ENCODE measurements at regions not wholly inside any gene's neighbourhood (a gene's known extent, or its start where the extent isn't known, plus 50 kb on each side); places are given as distances from the start of the nearest gene placed in this dataset.

GRCh38 chr18:38444971-38445803, 879.6 kb upstream of the CELF4 start:
- Histone ChIP-seq H3K36me3 (ENCODE audit: control insufficient read depth in 2 of 2, insufficient read depth in 2 of 2, low read length in 1 of 2) (no peaks in the 10 kb centered on the region), H3K79me2 (ENCODE audit: control insufficient read depth, insufficient read depth, low read length) (no peaks in the 10 kb centered on the region), H3K27ac (ENCODE audit: control insufficient read depth, insufficient read depth) (no peak overlapping the region), H3K4me1 (ENCODE audit: control insufficient read depth, insufficient read depth, low read length) (no peaks in the 10 kb centered on the region), H3K4me3 (no peak overlapping the region), H4K20me1 (ENCODE audit: control insufficient read depth, insufficient read depth) (no peaks in the 10 kb centered on the region), H2AFZ (ENCODE audit: control insufficient read depth, low read depth, low read length) (no peak overlapping the region), H3K9ac (ENCODE audit: control insufficient read depth, insufficient read depth, low read length) (no peak overlapping the region), H3K27me3 (replicated peaks in 1 of 2; ENCODE audit: control insufficient read depth in 2 of 2, insufficient read depth in 2 of 2, low read length in 1 of 2) (no peaks in the 10 kb centered on the region), H3K4me2 (ENCODE audit: control insufficient read depth, insufficient read depth) (no peak overlapping the region), H3K9me3 (replicated peaks; ENCODE audit: control insufficient read depth, insufficient read depth, low read length) (no peaks in the 10 kb centered on the region)
- 50% methylated on average over 7 of the region's 7 CpGs for WGBS (ENCODE audit: insufficient coverage, insufficient replicate concordance, low lambda C conversion rate, missing lambda C conversion rate)
- DNase-seq (ENCODE audit: low read depth, low spot score) (no peak), ATAC-seq (no peak), FAIRE-seq (no peak)
- POLR2A ChIA-PET, result no interaction called here
- no TSS peak for BruUV-seq (replicated peaks)
- no peak for TF ChIP-seq JUNB (IDR thresholded peaks at IDR 0.05)
- TF ChIP-seq BCL11A (IDR thresholded peaks at IDR 0.05; ENCODE audit: low read depth, low read length), result no peak
- no peak for TF ChIP-seq PAX8 (IDR thresholded peaks at IDR 0.05)
- no peak for TF ChIP-seq ZNF24 (IDR thresholded peaks at IDR 0.05)
- CTCF ChIA-PET, result no interaction called here
- in situ Hi-C loops (cut with MboI) (no loop called here), intact Hi-C loops (cut with micrococcal nuclease; ENCODE audit: unreplicated experiment) (no loop called here)
- RAD21 ChIA-PET (ENCODE audit: unreplicated experiment), result interaction anchor here (0.6 kb wide), 1 partner anchor 1094 kb away, joined by 4 read pairs; no protein-coding TSS in a partner anchor
- SMC1A ChIA-PET (ENCODE audit: uncharacterized antibody, unreplicated experiment), result no interaction called here

DNA sequence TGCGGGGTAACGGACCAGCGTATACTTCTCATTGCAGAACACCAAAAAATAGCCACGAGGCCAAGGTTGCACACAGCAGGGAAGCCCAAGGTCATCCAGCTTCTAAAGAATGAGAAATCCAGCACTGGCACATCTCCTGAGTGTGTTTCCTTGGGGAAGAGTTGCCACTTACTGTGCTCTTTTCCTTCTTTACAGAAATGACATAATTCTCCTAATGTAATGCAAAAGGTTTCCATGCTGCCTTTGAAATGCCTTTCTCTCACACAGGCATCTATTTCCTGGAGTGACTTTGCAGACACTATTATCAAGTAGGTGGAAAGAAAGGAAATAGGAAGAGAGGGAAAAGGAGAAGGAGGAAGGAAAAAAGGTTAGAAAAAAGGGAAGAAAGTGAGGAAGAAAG, 862.1 kb upstream of the CELF4 start:
- no peak for ATAC-seq
- Histone ChIP-seq H3K27ac (ENCODE audit: control insufficient read depth, insufficient read depth) (no peak overlapping the region), H4K20me1 (ENCODE audit: control insufficient read depth, insufficient read depth) (no peaks in the 10 kb centered on the region), H2AFZ (ENCODE audit: control insufficient read depth, low read depth, low read length) (no peak overlapping the region), H3K27me3 (replicated peaks in 1 of 2; ENCODE audit: control insufficient read depth in 2 of 2, insufficient read depth in 2 of 2, low read length in 1 of 2) (no peaks in the 10 kb centered on the region), H3K79me2 (ENCODE audit: control insufficient read depth, insufficient read depth, low read length) (no peaks in the 10 kb centered on the region), H3K4me2 (ENCODE audit: control insufficient read depth, insufficient read depth) (no peak overlapping the region), H3K9me3 (replicated peaks; ENCODE audit: control insufficient read depth, insufficient read depth, low read length) (no peaks in the 10 kb centered on the region), H3K36me3 (ENCODE audit: control insufficient read depth in 2 of 2, insufficient read depth in 2 of 2, low read length in 1 of 2) (no peaks in the 10 kb centered on the region), H3K9ac (ENCODE audit: control insufficient read depth, insufficient read depth, low read length) (no peak overlapping the region), H3K4me3 (no peak overlapping the region), H3K4me1 (ENCODE audit: control insufficient read depth, insufficient read depth, low read length) (no peaks in the 10 kb centered on the region)
- FAIRE-seq, result no peak
- ChIA-PET POLR2A (no interaction called here), RAD21 (ENCODE audit: unreplicated experiment) (no interaction called here), CTCF (no interaction called here), SMC1A (ENCODE audit: uncharacterized antibody, unreplicated experiment) (no interaction called here)
- TF ChIP-seq CEBPB (IDR thresholded peaks at IDR 0.05; ENCODE audit: borderline replicate concordance in 1 of 2, low read depth in 2 of 2, low read length in 2 of 2) (no peak), IKZF1 (conservative IDR thresholded peaks at IDR 0.05) (no peak)
- intact Hi-C loops (cut with micrococcal nuclease; ENCODE audit: unreplicated experiment) (no loop called here), in situ Hi-C loops (cut with MboI) (no loop called here)
- no TSS peak for BruUV-seq (replicated peaks)
- 68% methylated on average over 4 of the region's 4 CpGs for WGBS (ENCODE audit: insufficient coverage, insufficient replicate concordance, low lambda C conversion rate, missing lambda C conversion rate)
- no peak for DNase-seq (ENCODE audit: low read depth, low spot score)

Measured in GM12878 (cell line).